Peyer's patch (tissue), 4 donors: ENCODE measurements at regions not wholly inside any gene's neighbourhood (a gene's known extent, or its start where the extent isn't known, plus 50 kb on each side); places are given as distances from the start of the nearest gene placed in this dataset.
"Not testable (repeated sequence)": the region's sequence is repeated elsewhere in the genome, so short reads cannot be mapped to it uniquely, and the experiment has no call there.

Experiments
- CTCF ChIP-seq, 6 experiments: fragments of 450-650 bp in 4 of 6; fragments of 200-600 bp in 2 of 6; sonication (generic) in 1 of 6; IDR thresholded peaks; one replicate each; pipeline ENCODE4 v1.5.1; 2017 to 2019; ENCODE audit warnings: antibody characterized with exemption in 6 of 6, mild to moderate bottlenecking in 3 of 6, moderate library complexity in 1 of 6
- POLR2A ChIP-seq, 2 donors: fragments of 450-650 bp; IDR thresholded peaks; one replicate each; pipeline ENCODE4 v1.5.1; 2017; ENCODE audit warnings: antibody characterized with exemption in 2 of 2, mild to moderate bottlenecking in 2 of 2, moderate library complexity in 2 of 2

- TF ChIP-seq CTCF, POLR2A (IDR thresholded peaks at IDR 0.05): not testable (repeated sequence)
Observed at GRCh38 chr2:192524642-192525251, 330.0 kb upstream of the TMEFF2 start.
